ENCODE measurements at regions not wholly inside any gene's neighbourhood (a gene's known extent, or its start where the extent isn't known, plus 50 kb on each side); places are given as distances from the start of the nearest gene placed in this dataset.

DNA sequence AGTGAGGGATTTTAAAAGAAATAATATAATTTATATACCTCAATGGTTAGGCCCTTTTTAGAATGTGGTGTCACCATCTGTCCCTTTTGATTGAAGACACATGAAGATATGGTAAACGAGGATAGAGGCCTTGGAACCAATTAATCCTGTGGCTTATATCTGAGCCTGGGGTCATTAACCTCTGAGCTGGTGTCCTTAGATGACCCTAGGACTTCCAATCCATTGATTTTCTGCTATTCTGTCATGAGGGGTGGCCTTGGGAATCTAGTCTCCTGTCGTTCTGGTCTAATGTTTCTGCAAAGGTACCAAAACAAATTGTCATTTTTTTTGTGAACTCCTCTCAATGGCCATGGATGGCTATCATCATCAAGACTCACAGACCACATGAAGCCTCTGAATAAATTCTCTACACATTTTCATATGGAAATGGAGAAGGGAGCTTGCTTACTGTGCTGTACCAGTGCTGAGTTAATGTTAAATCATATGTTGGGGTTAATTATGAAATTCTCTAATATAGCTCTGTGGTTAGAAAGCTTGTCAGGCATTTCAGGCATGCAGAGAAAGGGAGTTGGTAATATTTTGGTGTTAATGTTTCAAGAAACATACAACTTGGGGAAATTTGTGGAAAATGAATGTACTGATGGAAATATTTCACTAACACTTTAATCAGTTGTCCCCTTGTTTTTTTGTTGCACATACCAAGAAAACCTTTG is 204.2 kb upstream of the IL15 start:
- TF ChIP-seq CTCF (IDR thresholded peaks at IDR 0.05; ENCODE audit: unreplicated experiment in 3 of 3): no peak
- Mint-ChIP-seq H3K27me3 (ENCODE audit: low read depth) (peaks cover 6% of the 10 kb centered on the region), H3K27ac (no peak overlapping the region), H3K4me1 (no peaks in the 10 kb centered on the region), H3K4me3 (no peak overlapping the region), H3K36me3 (ENCODE audit: low read depth) (no peaks in the 10 kb centered on the region), H3K9me3 (no peaks in the 10 kb centered on the region)

- Mint-ChIP-seq H3K27ac (no peak overlapping the region), H3K27me3 (ENCODE audit: low read depth) (no peaks in the 10 kb centered on the region), H3K4me3 (no peak overlapping the region), H3K9me3 (no peaks in the 10 kb centered on the region), H3K4me1 (no peaks in the 10 kb centered on the region), H3K36me3 (ENCODE audit: low read depth) (no peaks in the 10 kb centered on the region)
- no peak for TF ChIP-seq CTCF (IDR thresholded peaks at IDR 0.05; ENCODE audit: unreplicated experiment in 3 of 3)
These were observed 200.7 kb upstream of the IL15 start for GRCh38 chr4:141435446-141436225.

DNA sequence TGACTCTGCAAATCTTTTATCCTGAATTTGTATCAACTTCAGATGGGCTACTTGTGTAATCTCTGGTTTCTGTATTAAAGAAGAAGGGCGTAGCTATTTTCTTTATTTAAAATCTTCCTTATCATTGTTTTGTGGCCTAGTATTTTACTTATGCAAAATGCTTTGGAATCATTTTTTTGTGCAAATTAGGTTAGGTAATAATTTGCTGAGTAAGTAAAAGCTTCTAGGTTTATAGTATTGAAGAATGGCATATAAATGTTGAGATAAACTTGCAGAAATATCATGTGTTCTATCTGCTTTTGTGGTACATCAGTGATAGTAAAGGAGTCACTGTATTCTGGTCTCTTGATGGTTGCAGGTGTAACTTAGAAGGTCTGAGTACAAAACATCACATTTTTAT is 197.2 kb upstream of the IL15 start:
- Mint-ChIP-seq H3K27me3 (ENCODE audit: low read depth) (peaks cover 4% of the 10 kb centered on the region), H3K4me3 (no peak overlapping the region), H3K9me3 (no peaks in the 10 kb centered on the region), H3K27ac (no peak overlapping the region), H3K36me3 (ENCODE audit: low read depth) (no peaks in the 10 kb centered on the region), H3K4me1 (no peaks in the 10 kb centered on the region)
- TF ChIP-seq CTCF (IDR thresholded peaks at IDR 0.05; ENCODE audit: unreplicated experiment in 3 of 3): no peak

DNA sequence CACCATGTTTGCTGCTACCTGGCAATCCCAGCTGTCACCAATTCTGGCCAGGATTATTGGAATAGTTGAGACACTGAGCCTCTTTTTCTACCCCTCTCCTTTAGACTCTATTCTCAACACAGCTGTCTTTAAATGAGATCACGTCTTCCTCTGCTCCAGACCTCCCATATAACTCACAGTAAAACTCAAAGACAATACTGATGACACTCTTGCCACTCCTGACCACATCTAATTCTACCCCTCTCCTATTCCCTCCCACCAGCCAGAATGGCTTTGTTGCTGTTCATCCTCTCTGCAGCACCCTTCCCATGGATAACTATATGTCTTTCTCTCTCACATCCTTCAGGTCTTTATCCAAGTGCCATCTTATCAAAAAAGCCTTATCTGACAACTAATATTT is 188.6 kb upstream of the IL15 start:
- Mint-ChIP-seq H3K9me3 (peaks cover 5% of the 10 kb centered on the region), H3K4me3 (no peak overlapping the region), H3K27ac (no peak overlapping the region), H3K4me1 (no peaks in the 10 kb centered on the region), H3K27me3 (ENCODE audit: low read depth) (peaks cover 8% of the 10 kb centered on the region), H3K36me3 (ENCODE audit: low read depth) (no peaks in the 10 kb centered on the region)
- no peak for TF ChIP-seq CTCF (IDR thresholded peaks at IDR 0.05; ENCODE audit: unreplicated experiment in 3 of 3)

DNA sequence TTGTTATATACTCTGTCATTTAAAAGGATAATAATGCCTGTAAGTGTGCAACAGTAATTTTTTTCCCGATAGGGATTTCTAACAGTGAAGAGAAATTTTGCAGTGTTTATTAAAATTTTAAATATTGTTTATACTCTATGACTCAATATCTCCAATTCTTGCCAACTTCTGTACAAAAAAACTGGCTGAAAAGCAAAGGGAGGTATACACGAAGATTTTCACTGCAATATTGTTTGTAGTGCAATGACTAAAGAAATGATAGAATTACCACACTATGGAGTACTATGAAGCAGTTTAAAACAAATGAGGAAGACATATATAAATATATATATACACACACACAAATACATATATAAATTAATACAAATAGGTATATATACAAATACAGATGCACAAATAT is 187.9 kb upstream of the IL15 start:
- H3K27ac Mint-ChIP-seq: no peak overlapping the region
- H3K4me1 Mint-ChIP-seq: no peaks in the 10 kb centered on the region
- H3K9me3 Mint-ChIP-seq: peaks cover 5% of the 10 kb centered on the region
- no peaks in the 10 kb centered on the region for H3K36me3 Mint-ChIP-seq (ENCODE audit: low read depth)
- no peak for TF ChIP-seq CTCF (IDR thresholded peaks at IDR 0.05; ENCODE audit: unreplicated experiment in 3 of 3)
- no peak overlapping the region for H3K4me3 Mint-ChIP-seq
- peaks cover 5% of the 10 kb centered on the region for H3K27me3 Mint-ChIP-seq (ENCODE audit: low read depth)
